Activated CD4-positive, alpha-beta T cell treated with anti-CD3 and anti-CD28 coated beads, Interleukin-2, amount 50 U/mL, for 1 hour (primary cell): ENCODE measurements at regions not wholly inside any gene's neighbourhood (a gene's known extent, or its start where the extent isn't known, plus 50 kb on each side); places are given as distances from the start of the nearest gene placed in this dataset.
A peak's percentile ranks its signal among the peaks of the same experiment; 100 is the strongest.
"Not testable (repeated sequence)": the region's sequence is repeated elsewhere in the genome, so short reads cannot be mapped to it uniquely, and the experiment has no call there.

Experiments used
- DNase-seq: peaks from one replicate; pipeline ENCODE4 v3.0.0-alpha.2; 2020

DNA sequence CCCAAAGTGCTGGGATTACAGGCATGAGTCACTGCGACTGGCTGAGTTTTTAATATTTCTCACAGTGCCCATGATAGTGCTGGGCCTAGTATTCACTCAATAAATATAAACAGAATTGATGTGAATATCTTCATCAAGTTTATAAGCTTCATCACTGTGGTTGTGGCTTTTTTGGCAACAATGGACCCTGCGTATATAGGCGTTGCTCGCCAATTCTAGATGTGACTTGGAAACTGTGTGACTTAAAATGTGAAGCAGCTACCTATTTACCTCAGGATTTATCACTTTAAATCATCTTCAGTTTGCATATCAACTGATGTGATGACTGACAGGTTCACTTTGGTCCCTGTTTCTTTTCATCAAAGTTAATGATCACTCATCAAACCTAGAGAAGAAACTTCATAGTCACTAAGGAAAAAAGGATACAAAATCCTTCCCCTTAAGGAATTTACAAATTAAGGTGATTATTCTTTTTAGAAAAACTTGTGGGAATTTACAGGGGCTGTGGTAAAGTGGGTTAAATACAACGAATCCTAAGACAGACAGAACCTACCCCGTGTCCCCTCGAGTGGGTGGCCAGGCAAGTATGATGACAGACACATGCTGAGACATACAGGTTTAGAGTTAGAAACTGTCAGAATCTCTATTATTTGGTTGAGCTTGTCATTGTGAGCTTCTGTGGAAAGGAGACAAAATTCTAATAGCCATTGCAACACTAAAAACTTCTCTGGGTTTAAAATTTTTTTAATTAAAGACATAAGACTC is 101.3 kb downstream of the AKAP11 start:
- no peak for DNase-seq

GRCh38 chr13:42375663-42376062 is 103.7 kb downstream of the AKAP11 start:
- no peak for DNase-seq

GRCh38 chr13:42377640-42378382 is 105.9 kb downstream of the AKAP11 start:
- no peak for DNase-seq

DNA sequence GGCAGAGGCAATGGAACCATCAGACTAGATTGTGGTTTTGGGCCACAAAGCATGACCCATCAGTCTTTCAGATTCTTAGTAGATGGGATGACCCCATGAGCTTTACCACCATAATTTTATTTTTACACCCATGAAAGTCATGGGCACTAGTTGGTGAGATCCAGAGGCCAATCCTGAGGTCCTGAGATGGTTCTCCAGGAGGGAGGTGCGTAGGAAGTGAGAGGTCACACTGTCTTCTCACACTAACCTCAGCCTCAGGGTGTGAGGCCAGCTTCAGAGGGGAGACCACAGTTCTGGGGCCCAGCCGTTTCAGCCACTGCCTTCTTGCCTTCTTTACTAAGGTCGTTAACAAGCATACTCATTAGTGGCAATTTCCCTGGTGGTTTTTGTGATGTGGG is 106.4 kb downstream of the AKAP11 start:
- no peak for DNase-seq

DNA sequence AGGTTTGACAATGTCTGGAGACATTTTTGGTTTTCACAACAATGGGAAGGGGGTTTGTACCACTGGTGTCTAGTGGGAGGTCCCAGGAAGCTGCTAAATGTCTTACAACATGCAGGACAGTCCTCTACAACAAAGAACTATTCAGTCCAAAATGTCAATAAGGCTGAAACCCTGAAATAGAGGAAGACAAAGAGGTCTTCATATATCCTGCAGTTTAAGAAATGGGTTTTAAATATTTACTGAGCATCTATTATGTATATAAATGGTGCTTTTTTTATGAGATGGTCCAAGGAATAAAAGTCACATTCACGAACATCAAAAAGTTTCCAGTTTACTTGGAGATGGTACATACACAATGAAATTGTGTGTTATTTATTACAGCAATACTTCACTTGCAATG is 107.3 kb downstream of the AKAP11 start:
- DNase-seq = no peak

- no peak for DNase-seq
Observed at GRCh38 chr13:42380420-42381164, 108.6 kb downstream of the AKAP11 start.

DNA sequence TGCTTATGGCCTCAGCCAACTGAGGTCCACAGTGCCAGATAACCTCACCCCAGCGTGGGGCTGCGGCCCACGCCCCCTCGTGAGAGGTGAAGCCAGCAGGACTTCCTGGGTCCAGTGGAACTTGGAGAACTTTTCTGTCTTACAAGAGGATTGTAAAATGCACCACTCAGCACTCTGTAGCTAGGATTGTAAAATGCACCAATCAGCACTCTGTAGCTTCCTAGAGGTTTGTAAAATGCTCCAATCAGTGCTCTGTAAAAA is 109.1 kb downstream of the AKAP11 start:
- DNase-seq = no peak

DNA sequence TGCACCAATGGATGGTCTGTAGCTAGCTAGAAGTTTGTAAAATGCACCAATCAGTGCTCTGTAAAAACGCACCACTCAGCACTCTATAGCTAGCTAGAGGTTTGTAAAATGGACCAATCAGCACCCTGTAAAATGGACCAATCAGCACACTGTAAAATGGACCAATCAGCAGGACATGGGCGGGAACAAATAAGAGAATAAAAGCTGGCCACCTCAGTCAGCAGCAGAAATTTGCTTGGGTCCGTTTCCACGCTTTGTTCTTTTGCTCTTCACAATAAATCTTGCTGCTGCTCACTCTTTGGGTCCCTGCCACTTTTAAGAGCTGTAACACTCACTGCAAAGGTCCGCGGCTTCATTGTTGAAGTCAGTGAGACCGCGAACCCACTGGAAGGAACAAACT is 109.5 kb downstream of the AKAP11 start:
- DNase-seq = not testable (repeated sequence)

DNA sequence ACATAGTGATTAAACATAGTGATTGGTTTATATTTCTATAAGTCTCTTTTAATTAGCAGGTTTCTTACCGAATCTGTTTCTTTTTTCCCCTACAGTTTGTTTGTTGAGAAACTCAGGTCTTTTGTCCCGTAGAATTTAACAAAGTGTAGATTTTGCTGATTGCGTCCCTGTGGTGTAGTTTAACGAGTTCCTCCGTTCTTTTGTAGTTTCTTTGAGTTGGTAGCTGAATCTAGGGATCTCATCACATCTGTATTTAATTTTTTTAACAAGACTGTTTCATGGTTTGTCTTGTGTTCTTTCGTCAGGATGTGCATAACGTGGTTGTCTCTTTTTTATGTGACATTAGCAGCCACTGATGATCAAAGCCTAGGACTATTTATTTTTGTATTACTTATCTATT is 111.1 kb downstream of the AKAP11 start:
- no peak for DNase-seq

- DNase-seq = no peak
Observed at GRCh38 chr13:42384265-42384664, 112.3 kb downstream of the AKAP11 start.

- DNase-seq = no peak
Observed at GRCh38 chr13:42388326-42388725, 116.4 kb downstream of the AKAP11 start.

DNA sequence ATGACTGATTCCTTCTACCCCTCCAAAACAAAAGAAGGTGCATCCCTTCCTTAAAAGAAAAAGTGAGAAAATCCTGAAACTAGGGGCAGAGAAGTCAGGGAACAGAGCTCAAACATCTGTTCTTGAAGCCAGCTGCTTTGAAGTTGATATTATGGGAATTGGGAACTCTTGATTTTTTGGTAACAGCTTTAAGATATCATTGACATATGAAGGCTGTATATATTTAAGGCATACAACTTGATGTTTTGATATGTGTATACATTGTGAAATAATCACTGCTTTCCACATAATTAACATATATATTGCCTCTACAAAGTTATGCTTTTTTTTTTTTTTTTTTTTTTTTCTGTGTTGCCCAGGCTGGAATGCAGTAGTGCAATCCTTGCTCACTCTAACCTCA is 117.1 kb downstream of the AKAP11 start:
- DNase-seq = no peak

DNA sequence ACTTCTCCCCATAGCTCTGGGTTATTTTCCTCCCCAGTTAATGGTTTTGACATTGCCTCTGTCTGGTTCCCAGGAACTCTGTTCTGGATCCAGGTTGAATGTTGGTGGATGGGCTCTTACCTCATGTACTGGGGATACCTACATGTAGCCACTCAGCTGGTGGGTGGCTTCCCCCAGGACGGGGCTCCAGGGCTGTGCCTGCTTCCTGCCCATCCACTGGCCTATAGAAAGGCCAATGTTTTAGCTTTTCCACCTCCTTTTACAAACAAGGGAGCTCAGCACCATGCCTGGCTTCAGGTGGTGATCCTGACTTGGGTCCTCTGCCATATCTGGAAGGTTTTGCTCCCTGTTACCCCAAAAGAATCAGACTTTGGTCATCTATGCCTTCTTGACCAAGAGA is 120.2 kb downstream of the AKAP11 start:
- DNase-seq = no peak

GRCh38 chr13:42392716-42393572 is 121.0 kb downstream of the AKAP11 start:
- DNase-seq = no peak

DNA sequence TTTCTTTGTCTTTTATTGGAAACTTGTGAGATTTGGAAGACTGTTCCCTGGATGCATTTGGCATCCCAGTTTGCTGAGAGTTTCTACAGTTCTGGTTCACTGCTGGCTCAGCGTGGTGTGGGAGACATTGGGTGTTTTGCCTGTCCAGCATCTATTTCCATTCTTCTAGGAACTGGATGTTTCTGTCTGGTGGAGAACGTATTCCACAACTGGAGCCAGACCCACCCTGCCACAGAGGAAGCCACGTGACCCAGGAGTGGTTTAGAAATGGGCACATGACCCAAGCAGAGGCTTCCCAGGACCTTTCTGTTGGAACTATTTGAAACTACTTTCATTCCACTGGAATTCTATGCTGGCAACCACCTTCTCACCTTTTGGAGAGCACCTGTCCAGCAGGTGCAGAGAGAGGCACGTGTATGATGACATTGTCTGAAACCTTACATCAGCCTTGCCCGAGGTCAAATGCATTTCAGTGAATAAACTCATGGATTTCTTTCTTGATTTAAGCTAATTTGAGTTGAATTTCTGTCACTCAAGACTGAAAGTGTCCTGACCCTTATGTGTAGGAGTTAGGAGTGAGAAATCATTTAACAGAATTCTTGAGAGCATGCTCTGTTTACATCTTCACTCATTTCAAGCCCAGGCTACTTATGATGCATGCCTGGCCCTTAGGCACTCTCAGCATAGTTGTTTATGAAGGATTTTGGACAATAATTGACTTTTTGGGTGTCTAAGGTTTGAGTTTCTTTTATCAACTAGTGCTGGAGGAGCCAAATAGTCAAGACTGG is 121.8 kb downstream of the AKAP11 start:
- DNase-seq = no peak

- no peak for DNase-seq
Observed at GRCh38 chr13:42394361-42394708, 122.4 kb downstream of the AKAP11 start.

- no peak for DNase-seq
Observed at GRCh38 chr13:42394711-42395085, 122.7 kb downstream of the AKAP11 start.

- DNase-seq = no peak
Observed at GRCh38 chr13:42395086-42395821, 123.3 kb downstream of the AKAP11 start.

GRCh38 chr13:42396501-42396900 is 124.5 kb downstream of the AKAP11 start:
- DNase-seq = peak; percentile 32

GRCh38 chr13:42396901-42397655 is 125.1 kb downstream of the AKAP11 start:
- no peak for DNase-seq

GRCh38 chr13:42398533-42398932 is 126.6 kb downstream of the AKAP11 start:
- DNase-seq = no peak
